ENCODE measurements at regions not wholly inside any gene's neighbourhood (a gene's known extent, or its start where the extent isn't known, plus 50 kb on each side); places are given as distances from the start of the nearest gene placed in this dataset.

DNA sequence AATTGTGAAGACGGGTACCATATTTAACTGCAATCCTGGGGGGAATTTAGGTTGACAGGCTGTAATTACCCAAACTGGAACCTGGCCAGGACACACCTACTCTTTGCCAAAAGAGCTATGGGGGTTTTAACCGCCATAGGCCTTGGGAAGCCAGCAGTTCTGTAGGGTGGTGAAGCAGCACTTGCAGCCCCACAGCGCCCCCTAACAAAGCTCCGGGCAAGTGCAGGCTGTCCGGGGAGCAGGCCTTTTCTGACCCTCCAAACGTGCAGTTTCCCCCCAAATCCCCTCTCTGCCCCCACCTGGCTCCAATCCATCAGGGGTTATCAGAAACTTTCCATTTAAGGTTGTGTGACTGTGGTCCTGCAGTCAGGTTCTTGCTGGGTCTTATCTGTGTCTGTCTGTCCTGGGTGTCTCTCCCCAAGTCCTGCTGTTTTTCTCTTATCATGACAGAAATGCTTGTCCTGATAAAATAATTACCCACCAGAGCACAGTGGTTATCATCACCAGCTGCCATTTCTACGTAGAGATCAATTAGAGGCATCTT is 350.9 kb downstream of the MID1IP1 start:
- intact Hi-C loops (cut with micrococcal nuclease) = loop anchor here (10.0 kb wide), 1 partner anchor 387 kb away; no protein-coding TSS in a partner anchor
- TF ChIP-seq, protein P1, sequence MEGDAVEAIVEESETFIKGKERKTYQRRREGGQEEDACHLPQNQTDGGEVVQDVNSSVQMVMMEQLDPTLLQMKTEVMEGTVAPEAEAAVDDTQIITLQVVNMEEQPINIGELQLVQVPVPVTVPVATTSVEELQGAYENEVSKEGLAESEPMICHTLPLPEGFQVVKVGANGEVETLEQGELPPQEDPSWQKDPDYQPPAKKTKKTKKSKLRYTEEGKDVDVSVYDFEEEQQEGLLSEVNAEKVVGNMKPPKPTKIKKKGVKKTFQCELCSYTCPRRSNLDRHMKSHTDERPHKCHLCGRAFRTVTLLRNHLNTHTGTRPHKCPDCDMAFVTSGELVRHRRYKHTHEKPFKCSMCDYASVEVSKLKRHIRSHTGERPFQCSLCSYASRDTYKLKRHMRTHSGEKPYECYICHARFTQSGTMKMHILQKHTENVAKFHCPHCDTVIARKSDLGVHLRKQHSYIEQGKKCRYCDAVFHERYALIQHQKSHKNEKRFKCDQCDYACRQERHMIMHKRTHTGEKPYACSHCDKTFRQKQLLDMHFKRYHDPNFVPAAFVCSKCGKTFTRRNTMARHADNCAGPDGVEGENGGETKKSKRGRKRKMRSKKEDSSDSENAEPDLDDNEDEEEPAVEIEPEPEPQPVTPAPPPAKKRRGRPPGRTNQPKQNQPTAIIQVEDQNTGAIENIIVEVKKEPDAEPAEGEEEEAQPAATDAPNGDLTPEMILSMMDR (conservative IDR thresholded peaks at IDR 0.05; ENCODE audit: low read depth, low read length) = peak; percentile 64
- TF ChIP-seq EZH2phosphoT487 (IDR thresholded peaks at IDR 0.05; ENCODE audit: borderline replicate concordance, low read length) = no peak
- TF ChIP-seq EZH2 (IDR thresholded peaks at IDR 0.05; ENCODE audit: low read length, unreplicated experiment) = no peak
- no peak overlapping the region for H3K4me2 ChIP-seq (ENCODE audit: low read length)
- H3K9me2 ChIP-seq (replicated peaks; ENCODE audit: low read length) = no peaks in the 10 kb centered on the region
- H3K4me3 ChIP-seq (ENCODE audit: low read length) = no peak overlapping the region
- H4K20me1 ChIP-seq (ENCODE audit: low read length) = no peaks in the 10 kb centered on the region
- no peak overlapping the region for H3K9ac ChIP-seq (ENCODE audit: low read length)
- no peak for ATAC-seq
- H3K27me3 ChIP-seq (ENCODE audit: low read length) = no peaks in the 10 kb centered on the region
- BruUV-seq (replicated peaks) = no TSS peak
- no peaks in the 10 kb centered on the region for H3K9me3 ChIP-seq (ENCODE audit: low read length)
- no peaks in the 10 kb centered on the region for H3K79me2 ChIP-seq (ENCODE audit: low read length)
- DNase-seq = peak; percentile 33
- CTCF ChIA-PET = no interaction called here
- H3K36me3 ChIP-seq (ENCODE audit: low read depth, low read length) = no peaks in the 10 kb centered on the region
- peaks cover 18% of the 10 kb centered on the region for H3K4me1 ChIP-seq (ENCODE audit: insufficient read depth, low read length)
- no peak overlapping the region for H3K27ac ChIP-seq (ENCODE audit: low read length)
- H3F3A ChIP-seq (ENCODE audit: low read length, unreplicated experiment) = no peaks in the 10 kb centered on the region
- POLR2A ChIA-PET (ENCODE audit: unreplicated experiment) = no interaction called here
- no peak overlapping the region for H2AFZ ChIP-seq (ENCODE audit: low read length)

DNA sequence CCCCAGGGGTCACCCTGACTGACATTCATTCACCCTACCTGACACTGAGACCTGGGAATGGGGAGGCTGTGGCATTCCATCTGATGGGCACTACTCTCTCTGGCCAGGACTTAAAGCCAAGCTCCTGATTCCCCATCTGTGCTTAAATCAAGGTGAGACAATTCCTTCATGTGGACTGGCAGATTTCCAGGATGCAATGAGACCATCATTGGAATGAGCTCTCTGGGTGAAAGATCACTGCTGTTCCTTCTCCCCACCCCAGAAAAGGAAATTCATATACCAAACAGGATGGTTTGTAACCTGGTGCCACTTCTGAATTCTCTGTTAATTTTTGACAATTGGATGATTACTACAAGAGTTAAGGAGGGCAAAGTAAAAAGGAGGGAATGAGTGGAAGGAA is 354.8 kb downstream of the MID1IP1 start:
- Histone ChIP-seq H2AFZ (ENCODE audit: low read length) (no peak overlapping the region), H3K4me1 (ENCODE audit: insufficient read depth, low read length) (peaks cover 4% of the 10 kb centered on the region; the same call in 1 of the 2 replicates), H3K36me3 (ENCODE audit: low read depth, low read length) (no peaks in the 10 kb centered on the region), H3K27me3 (ENCODE audit: low read length) (no peaks in the 10 kb centered on the region), H4K20me1 (ENCODE audit: low read length) (no peaks in the 10 kb centered on the region), H3K79me2 (ENCODE audit: low read length) (no peaks in the 10 kb centered on the region), H3F3A (ENCODE audit: low read length, unreplicated experiment) (no peaks in the 10 kb centered on the region), H3K9ac (ENCODE audit: low read length) (no peak overlapping the region), H3K9me2 (replicated peaks; ENCODE audit: low read length) (no peaks in the 10 kb centered on the region), H3K4me2 (ENCODE audit: low read length) (no peak overlapping the region), H3K27ac (ENCODE audit: low read length) (no peak overlapping the region), H3K4me3 (ENCODE audit: low read length) (no peak overlapping the region), H3K9me3 (ENCODE audit: low read length) (no peaks in the 10 kb centered on the region)
- DNase-seq (peak; percentile 30), ATAC-seq (no peak)
- no peak for TF ChIP-seq EZH2 (IDR thresholded peaks at IDR 0.05; ENCODE audit: low read length, unreplicated experiment)
- TF ChIP-seq EZH2phosphoT487 (IDR thresholded peaks at IDR 0.05; ENCODE audit: borderline replicate concordance, low read length) = no peak
- TF ChIP-seq, protein P1 (conservative IDR thresholded peaks at IDR 0.05; ENCODE audit: low read depth, low read length) = no peak
- ChIA-PET POLR2A (ENCODE audit: unreplicated experiment) (no interaction called here), CTCF (no interaction called here)
- intact Hi-C loops (cut with micrococcal nuclease) = loop anchor here (10.0 kb wide), 1 partner anchor 391 kb away; no protein-coding TSS in a partner anchor
- BruUV-seq (replicated peaks) = no TSS peak

DNA sequence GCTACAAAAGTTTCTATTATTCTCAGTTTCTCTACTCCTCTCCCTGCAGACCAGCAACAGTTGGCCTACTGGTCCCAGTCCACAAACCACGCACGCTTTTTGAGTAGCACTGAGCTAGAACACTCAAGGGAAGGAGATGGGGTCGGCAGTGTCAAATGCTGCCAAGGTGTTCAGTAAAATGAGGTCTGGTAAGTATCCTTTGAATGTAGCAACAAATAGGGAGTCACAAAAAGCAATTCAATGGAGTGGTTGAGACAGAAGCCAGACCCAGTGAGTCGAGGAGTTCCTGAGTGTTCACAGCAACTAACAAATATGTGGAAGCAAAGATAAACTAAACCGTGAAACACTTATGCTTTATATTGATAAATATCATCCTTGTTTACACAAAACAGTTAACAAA is 355.7 kb downstream of the MID1IP1 start:
- H3K9me3 ChIP-seq (ENCODE audit: low read length) = no peaks in the 10 kb centered on the region
- no peak overlapping the region for H3K27ac ChIP-seq (ENCODE audit: low read length)
- H4K20me1 ChIP-seq (ENCODE audit: low read length) = no peaks in the 10 kb centered on the region
- CTCF ChIA-PET = no interaction called here
- POLR2A ChIA-PET (ENCODE audit: unreplicated experiment) = no interaction called here
- BruUV-seq (replicated peaks) = no TSS peak
- H3K79me2 ChIP-seq (ENCODE audit: low read length) = no peaks in the 10 kb centered on the region
- H3K9me2 ChIP-seq (replicated peaks; ENCODE audit: low read length) = no peaks in the 10 kb centered on the region
- peaks cover 4% of the 10 kb centered on the region; the same call in 1 of the 2 replicates for H3K4me1 ChIP-seq (ENCODE audit: insufficient read depth, low read length)
- no peak overlapping the region for H3K9ac ChIP-seq (ENCODE audit: low read length)
- no peak overlapping the region for H3K4me3 ChIP-seq (ENCODE audit: low read length)
- intact Hi-C loops (cut with micrococcal nuclease) = loop anchor here (10.0 kb wide), 1 partner anchor 392 kb away; no protein-coding TSS in a partner anchor
- no peak overlapping the region for H3K4me2 ChIP-seq (ENCODE audit: low read length)
- DNase-seq (no peak), ATAC-seq (no peak)
- TF ChIP-seq EZH2 (IDR thresholded peaks at IDR 0.05; ENCODE audit: low read length, unreplicated experiment) (no peak), EZH2phosphoT487 (IDR thresholded peaks at IDR 0.05; ENCODE audit: borderline replicate concordance, low read length) (no peak)
- TF ChIP-seq, protein P1 (conservative IDR thresholded peaks at IDR 0.05; ENCODE audit: low read depth, low read length) = no peak
- H3K36me3 ChIP-seq (ENCODE audit: low read depth, low read length) = no peaks in the 10 kb centered on the region
- H3K27me3 ChIP-seq (ENCODE audit: low read length) = no peaks in the 10 kb centered on the region
- no peaks in the 10 kb centered on the region for H3F3A ChIP-seq (ENCODE audit: low read length, unreplicated experiment)
- H2AFZ ChIP-seq (ENCODE audit: low read length) = no peak overlapping the region
